Spleen (tissue), 7 donors: ENCODE measurements at regions not wholly inside any gene's neighbourhood (a gene's known extent, or its start where the extent isn't known, plus 50 kb on each side); places are given as distances from the start of the nearest gene placed in this dataset.

Experiments
- CTCF ChIP-seq, 11 experiments: fragments of 200-600 bp in 7 of 11; fragments of 450-650 bp in 4 of 11; sonication (generic) in 4 of 11; IDR thresholded peaks in 8 of 11; conservative IDR thresholded peaks in 3 of 11; 1 replicate in 7 of 11; 2 replicates in 4 of 11; pipeline versions ENCODE4 v1.4.0 to v1.8.0; 2016 to 2021; ENCODE audit warnings: antibody characterized with exemption in 11 of 11, inconsistent platforms in 4 of 11, mild to moderate bottlenecking in 1 of 11
- POLR2A ChIP-seq, 3 donors: fragments of 450-650 bp; IDR thresholded peaks; one replicate each; pipeline ENCODE4 v1.5.1; 2017; ENCODE audit warnings: antibody characterized with exemption in 3 of 3, mild to moderate bottlenecking in 1 of 3
- POLR2AphosphoS5 ChIP-seq, 3 donors: sonication (generic); formaldehyde crosslinking; IDR thresholded peaks; one replicate each; pipeline ENCODE4 v1.5.1; 2017; ENCODE audit warnings: antibody characterized with exemption in 3 of 3
- donor health status: DM: no; HTN: no; CAD: no; lungs with moderate emphysema.
- donor health status: DM: no; HTN: no; CAD: no.
- donor health status: DM: no; HTN: no; CAD: no.

GRCh38 chr22:26922806-26923205 is 265.4 kb downstream of the MIAT start:
- no peak for TF ChIP-seq POLR2A (IDR thresholded peaks at IDR 0.05)
- no peak for TF ChIP-seq POLR2AphosphoS5 (IDR thresholded peaks at IDR 0.05)
- no peak for TF ChIP-seq CTCF (IDR thresholded peaks at IDR 0.05 in 8 of 11, conservative IDR thresholded peaks at IDR 0.05 in 3 of 11)
